H1 (cell line): ENCODE measurements at regions not wholly inside any gene's neighbourhood (a gene's known extent, or its start where the extent isn't known, plus 50 kb on each side); places are given as distances from the start of the nearest gene placed in this dataset.

Experiments used
- CTCF ChIA-PET: fragments of 300-600 bp; sonication (Branson Sonifier 250); formaldehyde crosslinking; loops from one replicate; lab custom pipeline; 2021; ENCODE audit not compliant: partially characterized antibody; lab: Charles Lee
- POLR2A ChIA-PET: fragments of 300-600 bp; sonication (Branson Sonifier 250); formaldehyde crosslinking; loops from one replicate; lab custom pipeline; 2021; ENCODE audit warnings: inconsistent platforms; ENCODE audit not compliant: partially characterized antibody; lab: Charles Lee
- DNase-seq, 2 experiments: peaks; one replicate each; pipeline versions ENCODE4 v3.0.0 to v3.0.0-alpha.2; 2010 to 2022; ENCODE audit warnings: low spot score in 2 of 2, low read depth in 1 of 2, mixed read lengths in 1 of 2
- FAIRE-seq: peaks from 2 replicates; lab custom pipeline; 2011; peaks lifted over from hg19 to GRCh38; lab: Jason Lieb, UNC
- H2AFZ ChIP-seq: 2 replicates; pipeline ENCODE4 v1.8.1; 2012; ENCODE audit warnings: low read length, inconsistent platforms
- H2AK5ac ChIP-seq: 2 replicates; pipeline ENCODE4 v1.6.1; 2013; ENCODE audit warnings: low read depth, low read length
- H2BK120ac ChIP-seq: replicated peaks from 2 replicates; pipeline ENCODE3; 2013; ENCODE audit warnings: low read depth, low read length, inconsistent platforms
- H2BK12ac ChIP-seq: 2 replicates; pipeline ENCODE4 v1.6.1; 2013; ENCODE audit warnings: low read depth, low read length
- H2BK15ac ChIP-seq: 2 replicates; pipeline ENCODE4 v1.6.1; 2013; ENCODE audit warnings: low read length
- H2BK20ac ChIP-seq: 2 replicates; pipeline ENCODE4 v1.6.1; 2013; ENCODE audit warnings: low read length
- H2BK5ac ChIP-seq: 2 replicates; pipeline ENCODE4 v1.6.1; 2013; ENCODE audit warnings: low read depth, low read length
- H3K14ac ChIP-seq: 2 replicates; pipeline ENCODE4 v1.6.1; 2013; ENCODE audit warnings: inconsistent platforms; ENCODE audit not compliant: insufficient read length
- H3K18ac ChIP-seq: 2 replicates; pipeline ENCODE4 v1.6.1; 2013; ENCODE audit warnings: low read length; ENCODE audit errors: extremely low read depth
- H3K23ac ChIP-seq: 2 replicates; pipeline ENCODE4 v1.6.1; 2013; ENCODE audit warnings: inconsistent platforms; ENCODE audit not compliant: insufficient read length
- H3K23me2 ChIP-seq: 2 replicates; pipeline ENCODE4 v1.6.1; 2013; ENCODE audit warnings: low read depth, low read length
- H3K27ac ChIP-seq: 2 replicates; pipeline ENCODE4 v1.6.1; 2011; ENCODE audit warnings: low read depth, low read length, inconsistent platforms
- H3K27me3 ChIP-seq, 4 experiments: replicated peaks in 1 of 4; 1 replicate in 1 of 4; 2 replicates in 3 of 4; pipeline versions ENCODE4 v1.6.1 to v1.8.1; 2011 to 2013; ENCODE audit warnings: low read length in 3 of 4, mild to moderate bottlenecking in 3 of 4, inconsistent platforms in 2 of 4, mixed read lengths in 2 of 4, moderate library complexity in 1 of 4; ENCODE audit not compliant: control insufficient read depth in 3 of 4, insufficient read depth in 3 of 4; ENCODE audit errors: extremely low read depth in 1 of 4
- H3K36me3 ChIP-seq, 4 experiments: 2 replicates each; pipeline versions ENCODE4 v1.6.1 to v1.8.1; 2011 to 2013; ENCODE audit warnings: mild to moderate bottlenecking in 4 of 4, low read length in 3 of 4, moderate library complexity in 2 of 4, control low read depth in 1 of 4, inconsistent platforms in 1 of 4; ENCODE audit not compliant: insufficient read depth in 4 of 4, control insufficient read depth in 2 of 4
- H3K4ac ChIP-seq: replicated peaks from 2 replicates; pipeline ENCODE3; 2013; ENCODE audit warnings: low read length, low read depth, mixed read lengths, inconsistent platforms; ENCODE audit not compliant: insufficient read length
- H3K4me1 ChIP-seq, 4 experiments: replicated peaks in 1 of 4; 1 replicate in 1 of 4; 2 replicates in 3 of 4; pipeline versions ENCODE4 v1.6.1 to v1.8.1; 2011 to 2013; ENCODE audit warnings: low read length in 3 of 4, inconsistent platforms in 2 of 4, mixed read lengths in 1 of 4; ENCODE audit not compliant: insufficient read depth in 4 of 4, control insufficient read depth in 3 of 4
- H3K4me2 ChIP-seq, 2 experiments: 2 replicates each; pipeline versions ENCODE4 v1.6.1 to v1.8.1; 2011 to 2013; ENCODE audit warnings: low read depth in 2 of 2, low read length in 2 of 2, control low read depth in 1 of 2, inconsistent platforms in 1 of 2, mild to moderate bottlenecking in 1 of 2; ENCODE audit not compliant: insufficient read depth in 1 of 2
- H3K4me3 ChIP-seq, 4 experiments: fragments of 200-600, 300-600 bp in 1 of 4; sonication (generic), shearing (Covaris generic), sonication (Bioruptor Twin) in 1 of 4; 2 replicates each; pipeline versions ENCODE4 v1.5.1 to v1.8.1; 2011 to 2016; ENCODE audit warnings: low read length in 4 of 4, low read depth in 3 of 4, control low read depth in 2 of 4, inconsistent platforms in 2 of 4, mild to moderate bottlenecking in 2 of 4, mixed read lengths in 1 of 4, moderate library complexity in 1 of 4; ENCODE audit not compliant: insufficient read depth in 2 of 4; ENCODE audit errors: extremely low read depth in 1 of 4
- H3K56ac ChIP-seq: replicated peaks from 2 replicates; pipeline ENCODE3; 2013; ENCODE audit warnings: low read depth, mild to moderate bottlenecking, mixed read lengths, low read length, inconsistent platforms; ENCODE audit not compliant: insufficient read length
- H3K79me1 ChIP-seq: 2 replicates; pipeline ENCODE4 v1.6.1; 2013; ENCODE audit warnings: low read depth, low read length, control low read depth
- H3K79me2 ChIP-seq, 2 experiments: 2 replicates each; pipeline versions ENCODE4 v1.6.1 to v1.8.1; 2012 to 2013; ENCODE audit warnings: low read length in 2 of 2, mild to moderate bottlenecking in 2 of 2, inconsistent platforms in 1 of 2; ENCODE audit not compliant: insufficient read depth in 2 of 2, control insufficient read depth in 1 of 2
- H3K9ac ChIP-seq, 4 experiments: replicated peaks in 1 of 4; 1 replicate in 1 of 4; 2 replicates in 3 of 4; pipeline versions ENCODE4 v1.6.1 to v1.8.1; 2011 to 2013; ENCODE audit warnings: low read depth in 3 of 4, low read length in 3 of 4, control low read depth in 2 of 4, mild to moderate bottlenecking in 2 of 4, moderate library complexity in 2 of 4, inconsistent platforms in 1 of 4; ENCODE audit errors: extremely low read depth in 1 of 4
- H3K9me3 ChIP-seq, 2 experiments: 2 replicates each; pipeline versions ENCODE4 v1.6.1 to v1.8.1; 2012 to 2013; ENCODE audit warnings: mild to moderate bottlenecking in 2 of 2, moderate library complexity in 2 of 2, control low read depth in 1 of 2, inconsistent platforms in 1 of 2, low read depth in 1 of 2, low read length in 1 of 2, mixed read lengths in 1 of 2; ENCODE audit not compliant: insufficient read depth in 2 of 2
- H4K20me1 ChIP-seq, 2 experiments: replicated peaks in 1 of 2; 2 replicates each; pipeline versions ENCODE3 to v1.8.1; 2011 to 2013; ENCODE audit warnings: inconsistent platforms in 2 of 2, low read length in 2 of 2, mild to moderate bottlenecking in 1 of 2; ENCODE audit not compliant: insufficient read depth in 2 of 2, control insufficient read depth in 1 of 2
- H4K5ac ChIP-seq: 2 replicates; pipeline ENCODE4 v1.6.1; 2013; ENCODE audit warnings: low read length, low read depth, mixed read lengths, inconsistent platforms; ENCODE audit not compliant: insufficient read length
- H4K8ac ChIP-seq: 2 replicates; pipeline ENCODE4 v1.8.0; 2013; ENCODE audit warnings: mild to moderate bottlenecking, moderate library complexity, low read length, inconsistent platforms; ENCODE audit not compliant: insufficient read depth; ENCODE audit errors: extremely low read depth
- H4K91ac ChIP-seq: replicated peaks from 2 replicates; pipeline ENCODE3; 2013; ENCODE audit warnings: low read length, mixed read lengths, inconsistent platforms; ENCODE audit not compliant: insufficient read length
- ASH2L ChIP-seq: fragments of 200-600, 300-600 bp; sonication (generic); IDR thresholded peaks from one replicate; pipeline ENCODE4 v1.7.1; 2017; ENCODE audit warnings: low read length
- BCL11A ChIP-seq, 2 experiments: IDR thresholded peaks; one replicate each; pipeline ENCODE4 v1.6.1; 2011; ENCODE audit warnings: low read depth in 2 of 2, low read length in 2 of 2, mild to moderate bottlenecking in 2 of 2
- CREB1 ChIP-seq: IDR thresholded peaks from 2 replicates; pipeline ENCODE4 v1.6.1; 2012; ENCODE audit warnings: inconsistent platforms
- EZH2 ChIP-seq: fragments of 200-600 bp; sonication (generic); IDR thresholded peaks from 2 replicates; pipeline ENCODE4 v1.7.1; 2012; ENCODE audit warnings: low read depth, mild to moderate bottlenecking, moderate library complexity, low read length, inconsistent platforms; ENCODE audit not compliant: severe bottlenecking
- FOSL1 ChIP-seq: IDR thresholded peaks from 2 replicates; pipeline ENCODE4 v1.6.1; 2011; ENCODE audit warnings: mild to moderate bottlenecking, low read depth, low read length, moderate library complexity; ENCODE audit not compliant: insufficient read depth
- HDAC2 ChIP-seq, 2 experiments: fragments of 300-600 bp in 1 of 2; sonication (generic) in 1 of 2; IDR thresholded peaks; 2 replicates each; pipeline ENCODE4 v1.6.1; 2011 to 2012; ENCODE audit warnings: low read depth in 2 of 2, low read length in 2 of 2, mild to moderate bottlenecking in 2 of 2, moderate library complexity in 2 of 2, borderline replicate concordance in 1 of 2, inconsistent platforms in 1 of 2
- POLR2AphosphoS5 ChIP-seq: IDR thresholded peaks from 2 replicates; pipeline ENCODE4 v1.6.1; 2011; ENCODE audit warnings: low read depth, low read length
- RNF2 ChIP-seq: fragments of 200-900, 300-1000 bp; sonication (generic); IDR thresholded peaks from 2 replicates; pipeline ENCODE4 v1.7.1; 2016; ENCODE audit warnings: borderline replicate concordance, low read depth, mild to moderate bottlenecking, antibody characterized with exemption, low read length; ENCODE audit not compliant: poor library complexity, severe bottlenecking; ENCODE audit errors: missing control alignments
- SIN3A ChIP-seq, 2 experiments: IDR thresholded peaks in 1 of 2; conservative IDR thresholded peaks in 1 of 2; 2 replicates each; pipeline ENCODE4 v1.6.1; 2011 to 2012; ENCODE audit warnings: low read length in 2 of 2, improper control_type of control experiment in 1 of 2, low read depth in 1 of 2, mild to moderate bottlenecking in 1 of 2
- SP1 ChIP-seq: IDR thresholded peaks from 2 replicates; pipeline ENCODE4 v1.6.1; 2011; ENCODE audit warnings: low read depth, low read length
- TAF1 ChIP-seq: IDR thresholded peaks from 2 replicates; pipeline ENCODE4 v1.6.1; 2011; ENCODE audit warnings: mild to moderate bottlenecking, low read depth, low read length
- WGBS, 2 experiments: shearing (Covaris generic) in 1 of 2; methylation state at CpG; one replicate each; pipeline versions ENCODE4 v1.1.6 to v1.1.7; 2013 to 2015; ENCODE audit warnings: low lambda C conversion rate in 2 of 2, mixed read lengths in 2 of 2, inconsistent platforms in 1 of 2, low coverage in 1 of 2, missing lambda C conversion rate in 1 of 2; ENCODE audit not compliant: insufficient replicate concordance in 2 of 2, insufficient coverage in 1 of 2, insufficient read length in 1 of 2; ENCODE audit errors: extremely low coverage in 1 of 2, missing lambda C conversion rate in 1 of 2; 5-methylcytosine and 5-hydroxymethylcytosine counted together

GRCh38 chr10:131789516-131789915 is 111.3 kb upstream of the PPP2R2D start:
- H3K27ac ChIP-seq, result no peak overlapping the region
- H3K14ac ChIP-seq, result no peak overlapping the region
- H4K8ac ChIP-seq, result no peak overlapping the region
- H3K9ac ChIP-seq, result no peak overlapping the region
- H2AFZ ChIP-seq, result no peak overlapping the region
- no peak overlapping the region for H3K18ac ChIP-seq
- no peaks in the 10 kb centered on the region for H4K20me1 ChIP-seq
- 93% methylated on average over 7 of the region's 7 CpGs; no CpG with 5 or more reads in 1 of the 2 experiments for WGBS, 2 experiments
- DNase-seq, result no peak
- no peak overlapping the region for H2BK20ac ChIP-seq
- CTCF ChIA-PET, result interaction anchor here (2.0 kb wide), 1 partner anchor 335 kb away, joined by 5 read pairs; no protein-coding TSS in a partner anchor
- no peak overlapping the region for H2BK5ac ChIP-seq
- H3K4me2 ChIP-seq, result no peak overlapping the region
- POLR2A ChIA-PET, result no interaction called here
- no peak overlapping the region for H3K4ac ChIP-seq
- H3K23ac ChIP-seq, result no peak overlapping the region
- no peak overlapping the region for H2BK120ac ChIP-seq
- H3K36me3 ChIP-seq, result no peaks in the 10 kb centered on the region
- TF ChIP-seq SIN3A (conservative IDR thresholded peaks at IDR 0.05 in 1 of 2, IDR thresholded peaks at IDR 0.05 in 1 of 2; ENCODE audit: low read depth in 1 of 2, low read length in 2 of 2), result no peak
- no peak for TF ChIP-seq RNF2
- TF ChIP-seq POLR2AphosphoS5, result no peak
- TF ChIP-seq EZH2, result no peak
- no peak for TF ChIP-seq BCL11A (IDR thresholded peaks at IDR 0.05; ENCODE audit: low read depth in 2 of 2, low read length in 2 of 2)
- no peak for TF ChIP-seq CREB1
- TF ChIP-seq HDAC2 (IDR thresholded peaks at IDR 0.05; ENCODE audit: borderline replicate concordance in 1 of 2, low read depth in 2 of 2, low read length in 2 of 2), result no peak
- TF ChIP-seq TAF1, result no peak
- no peak for TF ChIP-seq ASH2L
- TF ChIP-seq FOSL1, result no peak
- TF ChIP-seq SP1, result no peak
- TF ChIP-seq, all 59 proteins: peak for 0
- H2BK12ac ChIP-seq, result no peak overlapping the region
- H4K5ac ChIP-seq, result no peak overlapping the region
- H2AK5ac ChIP-seq, result no peak overlapping the region
- H3K4me3 ChIP-seq, result no peak overlapping the region
- H2BK15ac ChIP-seq, result no peak overlapping the region
- FAIRE-seq, result no peak
- H3K4me1 ChIP-seq, result peaks cover 0 to 7% (median 3%) of the 10 kb centered on the region in 4 experiments; a peak in 4 of 7 replicates
- no peak overlapping the region for H4K91ac ChIP-seq
- H3K9me3 ChIP-seq, result peaks cover 5 to 6% of the 10 kb centered on the region in 2 experiments; a peak in 1 of 4 replicates
- no peaks in the 10 kb centered on the region for H3K79me2 ChIP-seq
- no peaks in the 10 kb centered on the region for H3K23me2 ChIP-seq
- no peaks in the 10 kb centered on the region; a peak in 1 of 7 replicates for H3K27me3 ChIP-seq
- no peak overlapping the region for H3K56ac ChIP-seq
- no peaks in the 10 kb centered on the region for H3K79me1 ChIP-seq
